HG03378 (cell line): ENCODE measurements at regions not wholly inside any gene's neighbourhood (a gene's known extent, or its start where the extent isn't known, plus 50 kb on each side); places are given as distances from the start of the nearest gene placed in this dataset.

ENCODE experiments used
- ATAC-seq: cut with Tn5 transposase; IDR thresholded peaks from one replicate; pipeline ENCODE4 v1.9.1; 2021; ENCODE audit warnings: mild to moderate bottlenecking, moderate library complexity; ENCODE audit not compliant: unreplicated experiment

DNA sequence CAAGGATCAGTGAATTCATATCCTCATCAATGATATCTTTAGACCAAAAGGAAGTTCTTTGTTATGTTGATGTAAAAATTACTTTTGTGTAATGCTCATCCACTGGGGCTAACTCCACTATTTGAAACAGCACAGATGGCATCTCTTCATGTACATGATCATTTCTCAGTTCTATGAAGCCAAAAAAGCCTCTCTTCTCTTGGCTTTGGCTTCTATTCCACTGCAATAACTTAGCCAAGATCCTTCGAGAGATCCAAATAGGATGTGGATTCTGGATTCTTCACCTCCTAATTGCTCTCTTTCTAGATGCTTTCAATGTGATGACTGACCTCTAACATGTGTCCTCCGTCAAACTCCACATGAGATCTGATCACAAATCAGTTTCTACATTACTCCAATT, 851.2 kb downstream of the GALC start:
- ATAC-seq, result no peak

GRCh38 chr14:87139299-87139698, 853.7 kb downstream of the GALC start:
- ATAC-seq, result no peak

DNA sequence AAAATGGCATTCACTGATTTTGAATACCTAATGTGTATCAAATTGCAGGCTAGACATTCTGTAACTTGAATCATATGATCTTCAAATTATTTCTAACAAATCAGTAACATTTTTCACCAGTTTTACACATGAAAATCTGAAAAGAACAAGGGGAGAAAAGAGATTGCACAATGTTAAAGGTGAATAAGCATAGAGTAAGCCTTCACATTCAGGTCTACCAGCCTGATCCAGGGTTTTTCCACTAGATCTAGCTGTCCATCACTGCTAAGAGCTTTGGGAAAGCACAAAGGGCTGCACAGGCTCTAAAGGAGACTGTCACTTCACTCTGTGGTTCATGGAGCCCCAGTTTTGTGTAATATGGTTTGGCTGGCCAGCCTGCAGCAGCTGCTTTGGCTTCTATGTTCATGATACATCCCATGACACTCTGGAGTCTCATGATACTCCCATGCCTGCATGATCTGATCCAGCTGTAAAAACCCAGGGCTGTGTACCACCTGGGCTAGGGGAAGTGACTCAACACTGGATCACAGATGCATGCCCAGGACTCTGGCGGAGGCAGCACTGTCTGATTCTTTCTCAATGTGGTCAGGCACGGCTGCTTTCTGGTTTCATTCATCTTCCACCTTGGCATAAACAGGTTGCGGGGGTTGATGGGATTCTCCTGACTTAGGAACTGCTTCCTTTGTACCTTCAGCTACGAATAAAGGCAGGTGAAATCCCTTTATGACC, 859.7 kb downstream of the GALC start:
- ATAC-seq, result no peak

GRCh38 chr14:87131879-87132278, 861.1 kb downstream of the GALC start:
- ATAC-seq, result no peak

DNA sequence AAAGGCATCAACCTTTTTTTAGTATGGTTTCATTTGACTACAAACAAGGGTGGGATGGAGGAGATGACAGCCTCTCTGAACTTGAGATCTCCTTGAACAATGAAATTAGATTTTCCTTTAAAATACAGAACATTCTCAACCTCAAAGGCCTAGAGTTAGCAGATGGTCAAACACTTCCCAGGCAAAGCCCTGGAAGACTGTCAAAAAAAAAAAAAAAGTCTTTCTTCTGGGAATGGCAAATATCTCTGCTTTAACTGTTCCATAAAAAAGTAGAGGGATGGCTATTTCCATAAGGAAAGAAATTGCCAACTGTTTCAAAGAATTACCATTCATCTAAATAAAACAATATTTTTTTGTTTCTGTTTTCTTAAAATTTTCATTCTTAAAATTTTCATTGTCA, 870.8 kb downstream of the GALC start:
- no peak for ATAC-seq

- no peak for ATAC-seq
These were observed 871.3 kb downstream of the GALC start for GRCh38 chr14:87121716-87122115.

GRCh38 chr14:87115234-87115633, 877.7 kb downstream of the GALC start:
- ATAC-seq, result no peak

- no peak for ATAC-seq
These were observed 879.7 kb downstream of the GALC start for GRCh38 chr14:87113286-87113685.

DNA sequence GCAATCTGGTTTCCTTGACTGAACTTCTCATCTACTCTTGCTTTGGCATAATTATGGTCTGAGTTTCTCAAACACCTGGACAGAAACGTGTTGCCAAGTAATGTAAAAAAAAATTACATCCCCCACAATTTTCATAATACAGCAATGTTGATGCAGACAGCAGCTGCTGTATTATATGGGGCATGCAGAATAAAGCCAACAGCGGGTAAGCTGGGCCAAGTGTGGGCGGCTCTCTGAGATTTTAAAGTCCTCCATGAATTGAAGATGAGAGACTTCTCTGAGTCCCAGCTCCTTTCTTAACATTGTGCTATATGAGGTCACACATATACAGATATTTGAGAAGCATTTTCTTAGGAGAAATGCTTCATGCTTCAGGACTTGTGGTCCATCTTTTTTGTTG, 881.2 kb downstream of the GALC start:
- no peak for ATAC-seq

GRCh38 chr14:87111126-87111525, 881.9 kb downstream of the GALC start:
- ATAC-seq, result no peak

- no peak for ATAC-seq
These were observed 883.7 kb downstream of the GALC start for GRCh38 chr14:87109271-87109670.

- ATAC-seq, result no peak
These were observed 884.3 kb downstream of the GALC start for GRCh38 chr14:87108726-87109125.

- ATAC-seq, result no peak
These were observed 890.1 kb downstream of the GALC start for GRCh38 chr14:87102811-87103378.

GRCh38 chr14:87097015-87097414, 896.0 kb downstream of the GALC start:
- ATAC-seq, result no peak

GRCh38 chr14:87094913-87095312, 898.1 kb downstream of the GALC start:
- ATAC-seq, result no peak

DNA sequence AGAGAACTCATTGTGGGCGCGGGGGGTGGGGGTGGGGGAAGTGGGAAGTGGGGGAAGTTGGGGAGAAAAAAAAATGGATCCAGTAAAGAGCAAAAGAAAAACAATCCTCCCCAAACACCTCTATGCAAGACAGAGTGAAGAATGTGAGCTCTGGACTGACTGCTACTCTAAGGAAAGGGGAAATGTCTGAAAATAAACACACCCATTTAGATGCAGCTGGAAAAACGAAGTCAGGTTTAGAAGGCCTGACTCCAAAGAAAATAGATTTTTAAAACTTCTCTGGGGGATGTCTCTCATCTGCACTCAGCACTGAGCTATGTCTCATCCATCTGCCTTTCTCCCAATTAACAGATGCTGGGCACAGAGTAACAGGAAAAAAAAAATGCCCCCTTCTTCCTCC, 904.4 kb downstream of the GALC start:
- no peak for ATAC-seq

GRCh38 chr14:87087881-87088280, 905.1 kb downstream of the GALC start:
- ATAC-seq, result no peak

DNA sequence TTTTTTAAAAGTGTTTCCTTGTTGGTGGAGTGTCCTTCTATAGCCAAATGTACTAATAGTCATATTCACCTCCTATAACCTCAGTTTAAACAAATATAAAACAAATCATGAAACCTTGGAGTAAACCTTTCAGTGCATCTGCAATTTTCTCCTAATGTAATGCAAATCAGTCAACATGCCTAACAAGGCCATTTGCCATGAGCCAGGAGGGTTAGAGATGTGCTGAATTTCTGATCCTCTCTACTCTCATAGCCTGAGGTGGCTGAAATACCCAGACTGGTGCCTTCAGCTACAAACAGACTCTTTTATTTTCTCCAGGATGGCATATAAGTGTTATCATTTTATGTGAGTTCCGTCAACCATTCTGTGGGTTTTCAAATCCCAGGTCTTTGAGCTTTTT, 908.1 kb downstream of the GALC start:
- no peak for ATAC-seq

GRCh38 chr14:87082917-87083316, 910.1 kb downstream of the GALC start:
- ATAC-seq, result no peak

GRCh38 chr14:87081004-87081403, 912.0 kb downstream of the GALC start:
- no peak for ATAC-seq

DNA sequence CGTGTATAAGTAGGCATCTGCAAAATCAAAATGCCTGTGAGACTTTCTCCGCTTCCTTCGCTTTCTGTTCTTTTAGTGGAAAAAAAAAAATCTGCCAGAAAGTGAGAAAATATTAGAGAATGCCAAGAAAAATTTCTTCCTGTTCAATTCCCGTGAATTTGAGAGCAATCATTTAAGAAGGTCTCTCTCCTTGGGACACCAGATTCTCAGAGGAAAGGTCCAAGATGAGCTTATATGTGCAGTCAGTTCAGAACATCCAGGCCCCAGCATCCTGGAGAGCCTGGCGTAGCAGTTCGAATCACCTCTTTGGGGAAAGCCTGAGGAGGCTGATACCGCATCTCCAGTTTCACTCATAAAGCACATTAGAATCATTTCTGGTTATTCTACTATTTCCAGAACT, 912.8 kb downstream of the GALC start:
- ATAC-seq, result no peak

DNA sequence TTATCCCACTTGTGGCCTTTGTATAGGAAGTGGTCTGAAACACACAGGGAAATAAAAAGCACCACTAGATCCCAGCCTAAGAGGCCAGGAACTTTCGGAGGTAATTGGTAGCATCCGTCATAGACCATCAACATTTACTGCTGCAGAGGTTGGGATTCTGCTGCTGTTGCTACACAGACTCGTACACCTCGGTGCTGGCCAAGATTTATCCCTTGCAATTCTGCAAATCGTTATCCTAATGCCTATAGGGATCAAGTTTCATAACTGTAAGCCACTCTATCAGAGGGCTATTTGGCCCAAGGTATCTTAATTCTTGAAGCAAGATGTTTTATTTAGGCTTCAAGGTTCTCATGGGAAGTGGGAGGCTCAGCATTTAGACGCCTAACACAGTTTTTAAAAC, 913.6 kb downstream of the GALC start:
- ATAC-seq, result no peak

GRCh38 chr14:87076922-87077321, 916.1 kb downstream of the GALC start:
- ATAC-seq, result no peak
